ENCODE measurements at regions not wholly inside any gene's neighbourhood (a gene's known extent, or its start where the extent isn't known, plus 50 kb on each side); places are given as distances from the start of the nearest gene placed in this dataset.

DNA sequence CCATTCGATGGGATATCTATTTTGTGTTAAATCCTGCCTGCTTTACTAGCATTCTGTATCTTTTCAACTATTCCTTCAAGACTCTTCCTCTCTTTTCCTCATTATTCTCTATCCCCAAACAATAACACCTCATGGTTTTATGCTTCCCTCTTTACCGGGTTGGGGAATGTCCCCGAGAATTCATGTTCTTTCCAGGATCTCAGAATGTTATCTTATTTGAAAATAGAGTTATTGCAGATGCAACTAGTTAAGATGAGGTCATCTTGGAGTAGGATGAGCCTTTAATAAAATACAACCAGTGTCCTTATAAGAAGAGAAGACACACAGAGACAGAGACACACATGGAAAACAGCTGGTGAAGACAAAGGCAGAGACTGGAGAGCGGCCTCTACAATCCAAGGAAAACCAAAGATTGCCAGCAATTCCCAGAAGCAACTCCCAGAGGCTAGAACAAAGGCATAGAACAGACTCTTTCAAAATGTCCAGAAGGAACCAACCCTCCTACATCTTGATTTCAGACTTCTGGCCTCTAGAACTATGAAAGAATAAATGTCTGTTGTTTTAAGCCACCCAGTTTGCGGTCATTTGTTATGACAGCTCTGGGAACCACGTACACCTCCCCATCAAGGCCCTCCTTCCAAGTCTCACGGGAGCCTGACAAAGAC lies 126.8 kb upstream of the TNFAIP3 start:
- Mint-ChIP-seq H3K27ac (no peak overlapping the region), H3K4me1 (ENCODE audit: low read depth) (peaks cover 28% of the 10 kb centered on the region), H3K27me3 (no peaks in the 10 kb centered on the region), H3K9me3 (no peaks in the 10 kb centered on the region), H3K36me3 (no peaks in the 10 kb centered on the region), H3K4me3 (no peak overlapping the region)
- intact Hi-C loops (cut with micrococcal nuclease), result loop anchor here (5.0 kb wide), 1 partner anchor 42 kb away; no protein-coding TSS in a partner anchor
- CTCF ChIA-PET, result interaction anchor here (2.2 kb wide), 1 partner anchor 59 kb away, joined by 7 read pairs; no protein-coding TSS in a partner anchor
- no peak for DNase-seq
- POLR2A ChIA-PET, result no interaction called here

DNA sequence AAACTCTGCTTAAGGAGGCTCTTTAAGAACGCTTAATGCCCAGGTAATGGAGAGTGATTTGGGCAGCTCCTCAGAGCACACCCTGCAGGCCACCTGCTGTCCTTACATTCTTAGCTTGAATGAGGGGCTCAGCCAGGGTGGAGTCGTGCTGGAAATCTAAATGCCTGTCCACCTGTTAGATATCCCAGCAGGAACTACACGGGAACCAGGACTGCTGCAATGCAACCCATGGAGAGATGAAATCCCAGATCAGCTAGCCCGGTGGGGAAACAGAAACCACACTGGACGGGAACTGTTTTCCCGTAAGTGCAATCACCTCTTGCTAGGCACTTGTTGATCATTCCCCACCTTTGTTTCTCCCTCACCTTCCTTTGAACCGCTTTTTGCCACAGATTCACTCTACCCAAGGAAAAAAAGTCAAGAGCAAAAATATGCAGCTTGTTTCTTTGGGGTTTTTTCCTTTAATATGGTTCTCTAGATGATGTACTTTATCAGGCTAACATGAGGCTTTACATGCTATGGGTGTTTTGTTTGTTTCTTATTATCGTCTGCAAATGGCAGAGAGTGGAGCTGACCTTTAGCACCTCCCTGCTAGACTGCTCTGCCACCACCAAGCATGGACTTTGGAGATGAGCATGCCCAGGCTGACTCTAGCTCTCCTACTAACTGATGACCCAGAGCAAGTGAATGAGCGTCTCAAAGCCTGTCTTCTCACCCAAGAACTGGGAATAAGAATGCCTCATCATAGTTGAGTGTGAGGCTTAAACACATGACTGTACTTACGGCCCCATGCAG lies 125.9 kb upstream of the TNFAIP3 start:
- DNase-seq, result no peak
- H3K27ac Mint-ChIP-seq, result no peak overlapping the region
- peaks cover 20% of the 10 kb centered on the region for H3K4me1 Mint-ChIP-seq (ENCODE audit: low read depth)
- no peaks in the 10 kb centered on the region for H3K36me3 Mint-ChIP-seq
- ChIA-PET CTCF (interaction anchor here (2.2 to 2.7 kb wide), 2 partner anchors 33 to 58 kb away, joined by 7 read pairs; no protein-coding TSS in a partner anchor), POLR2A (interaction anchor here (0.6 kb wide), 1 partner anchor 18 kb away, joined by 5 read pairs; no protein-coding TSS in a partner anchor)
- intact Hi-C loops (cut with micrococcal nuclease), result loop anchor here (5.0 kb wide), 1 partner anchor 41 kb away; no protein-coding TSS in a partner anchor
- H3K4me3 Mint-ChIP-seq, result no peak overlapping the region
- no peaks in the 10 kb centered on the region for H3K27me3 Mint-ChIP-seq
- no peaks in the 10 kb centered on the region for H3K9me3 Mint-ChIP-seq

DNA sequence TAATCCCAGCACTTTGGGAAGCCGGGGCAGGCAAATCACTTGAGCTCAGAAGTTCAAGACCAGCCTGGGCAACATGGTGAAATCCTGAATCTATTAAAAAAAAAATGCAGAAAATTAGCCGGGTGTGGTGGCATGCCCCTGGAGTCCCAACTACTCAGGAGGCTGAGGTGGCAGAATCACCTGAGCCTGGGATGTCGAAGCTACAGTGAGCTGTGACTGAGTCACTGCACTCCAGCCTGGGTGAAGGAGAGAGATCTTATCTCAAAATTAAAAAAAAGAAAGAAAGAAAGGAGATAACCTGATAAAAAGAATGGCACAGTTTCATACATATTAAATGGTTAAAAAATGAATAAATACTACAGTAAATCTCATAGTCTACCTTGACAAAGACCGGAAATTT lies 123.6 kb upstream of the TNFAIP3 start:
- CTCF ChIA-PET, result interaction anchor here (2.7 kb wide), 1 partner anchor 35 kb away, joined by 7 read pairs; no protein-coding TSS in a partner anchor
- Mint-ChIP-seq H3K27me3 (no peaks in the 10 kb centered on the region), H3K27ac (no peak overlapping the region), H3K4me1 (ENCODE audit: low read depth) (peaks cover 5% of the 10 kb centered on the region), H3K36me3 (no peaks in the 10 kb centered on the region), H3K4me3 (no peak overlapping the region), H3K9me3 (no peaks in the 10 kb centered on the region)
- POLR2A ChIA-PET, result interaction anchor here (1.5 kb wide), 1 partner anchor 124 kb away, joined by 3 read pairs; the partner anchor contains the start of gene TNFAIP3
- no peak for DNase-seq
- intact Hi-C loops (cut with micrococcal nuclease), result loop anchor here (5.0 kb wide), 1 partner anchor 39 kb away; no protein-coding TSS in a partner anchor

DNA sequence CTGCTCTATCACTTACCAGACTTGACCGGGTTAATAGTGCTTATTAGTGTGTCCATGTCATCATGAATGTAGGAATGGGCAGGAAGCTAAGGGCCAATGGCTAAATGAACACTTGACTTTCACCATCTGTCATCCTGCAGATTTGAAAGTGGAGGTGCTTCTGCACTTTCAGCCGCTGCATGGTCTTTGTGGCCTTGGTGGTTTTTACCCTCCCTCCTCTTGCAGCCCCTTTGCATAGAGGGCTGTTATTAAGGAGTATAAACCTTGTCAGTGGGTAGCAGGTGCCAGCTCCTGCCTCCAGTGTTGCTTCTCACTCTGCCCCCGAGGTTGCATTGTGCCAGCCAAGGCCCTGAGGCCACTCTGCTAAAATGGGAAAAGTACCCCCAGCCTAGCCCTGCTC lies 122.2 kb upstream of the TNFAIP3 start:
- H3K4me1 Mint-ChIP-seq (ENCODE audit: low read depth), result peaks cover 5% of the 10 kb centered on the region
- no peaks in the 10 kb centered on the region for H3K9me3 Mint-ChIP-seq
- no peak overlapping the region for H3K4me3 Mint-ChIP-seq
- CTCF ChIA-PET, result no interaction called here
- H3K36me3 Mint-ChIP-seq, result no peaks in the 10 kb centered on the region
- POLR2A ChIA-PET, result no interaction called here
- H3K27ac Mint-ChIP-seq, result no peak overlapping the region
- intact Hi-C loops (cut with micrococcal nuclease), result loop anchor here (5.0 kb wide), 1 partner anchor 37 kb away; no protein-coding TSS in a partner anchor
- H3K27me3 Mint-ChIP-seq, result no peaks in the 10 kb centered on the region
- no peak for DNase-seq

GRCh38 chr6:137745321-137745720 lies 121.7 kb upstream of the TNFAIP3 start:
- no peaks in the 10 kb centered on the region for H3K27me3 Mint-ChIP-seq
- H3K36me3 Mint-ChIP-seq, result no peaks in the 10 kb centered on the region
- no peak overlapping the region for H3K4me3 Mint-ChIP-seq
- POLR2A ChIA-PET, result no interaction called here
- DNase-seq, result no peak
- H3K27ac Mint-ChIP-seq, result no peak overlapping the region
- peaks cover 5% of the 10 kb centered on the region for H3K4me1 Mint-ChIP-seq (ENCODE audit: low read depth)
- CTCF ChIA-PET, result no interaction called here
- H3K9me3 Mint-ChIP-seq, result no peaks in the 10 kb centered on the region
- intact Hi-C loops (cut with micrococcal nuclease), result no loop called here

DNA sequence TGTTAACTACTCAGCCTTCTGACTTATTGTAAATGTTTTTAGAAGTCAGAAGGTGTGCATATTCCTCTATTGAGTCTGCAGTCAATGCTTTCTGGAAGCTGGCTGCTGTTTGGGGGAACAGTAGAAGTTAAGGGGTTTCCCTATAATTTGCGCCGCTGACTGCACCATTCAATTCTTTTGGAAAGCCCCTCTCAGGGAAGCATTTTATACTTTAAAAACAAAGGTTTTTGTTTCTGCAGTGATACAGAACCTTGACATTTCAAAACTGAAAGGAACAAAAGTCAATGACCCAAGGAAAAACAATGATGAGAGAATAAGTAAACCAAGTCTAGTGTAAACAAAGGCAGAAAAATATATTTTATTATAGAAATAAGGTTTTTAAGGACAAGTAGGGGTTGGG lies 120.8 kb upstream of the TNFAIP3 start:
- ChIA-PET POLR2A (no interaction called here), CTCF (no interaction called here)
- intact Hi-C loops (cut with micrococcal nuclease), result no loop called here
- Mint-ChIP-seq H3K9me3 (no peaks in the 10 kb centered on the region), H3K4me1 (ENCODE audit: low read depth) (peaks cover 5% of the 10 kb centered on the region), H3K36me3 (no peaks in the 10 kb centered on the region), H3K27ac (no peak overlapping the region), H3K4me3 (no peak overlapping the region), H3K27me3 (no peaks in the 10 kb centered on the region)
- no peak for DNase-seq

DNA sequence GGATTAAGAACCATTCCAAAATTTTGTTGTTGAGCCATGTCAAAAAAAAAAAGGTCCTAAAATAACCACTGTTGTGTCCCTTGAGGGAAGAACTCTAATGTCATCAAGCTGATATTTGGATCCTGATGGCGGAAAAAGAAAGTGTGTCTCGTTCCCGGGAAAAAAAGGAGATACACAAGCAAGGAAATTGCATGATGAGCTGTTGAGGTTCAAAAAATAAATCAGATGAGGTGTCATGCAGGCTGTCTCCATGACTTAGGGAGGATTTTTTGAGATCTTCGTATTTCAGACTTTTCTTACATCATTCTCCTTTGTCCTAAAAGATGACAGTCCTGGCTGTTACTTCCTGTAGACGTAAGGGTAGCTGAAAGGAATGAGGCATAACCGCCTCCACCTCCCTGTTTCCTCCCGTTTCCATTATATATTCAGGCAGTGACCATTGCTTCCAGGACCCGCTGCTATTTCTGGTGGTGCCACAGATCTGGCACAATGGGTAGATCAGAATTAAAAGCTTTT lies 117.3 kb upstream of the TNFAIP3 start:
- CTCF ChIA-PET, result no interaction called here

GRCh38 chr6:137750297-137750696 lies 116.8 kb upstream of the TNFAIP3 start:
- no peaks in the 10 kb centered on the region for H3K9me3 Mint-ChIP-seq
- intact Hi-C loops (cut with micrococcal nuclease), result no loop called here
- H3K36me3 Mint-ChIP-seq, result no peaks in the 10 kb centered on the region
- H3K27me3 Mint-ChIP-seq, result peaks cover 3% of the 10 kb centered on the region
- no peak overlapping the region for H3K4me3 Mint-ChIP-seq
- no peak overlapping the region for H3K27ac Mint-ChIP-seq
- ChIA-PET POLR2A (no interaction called here), CTCF (no interaction called here)
- no peak for DNase-seq
- H3K4me1 Mint-ChIP-seq (ENCODE audit: low read depth), result no peaks in the 10 kb centered on the region

More for the DNA sequence above, 117.3 kb upstream of the TNFAIP3 start:
- Mint-ChIP-seq H3K4me3 (no peak overlapping the region), H3K9me3 (no peaks in the 10 kb centered on the region), H3K27me3 (peaks cover 3% of the 10 kb centered on the region), H3K36me3 (no peaks in the 10 kb centered on the region), H3K4me1 (ENCODE audit: low read depth) (no peaks in the 10 kb centered on the region), H3K27ac (no peak overlapping the region)
- no peak for DNase-seq
- intact Hi-C loops (cut with micrococcal nuclease), result no loop called here
- POLR2A ChIA-PET, result interaction anchor here (0.6 kb wide), 1 partner anchor 278 kb away, joined by 4 read pairs; no protein-coding TSS in a partner anchor

DNA sequence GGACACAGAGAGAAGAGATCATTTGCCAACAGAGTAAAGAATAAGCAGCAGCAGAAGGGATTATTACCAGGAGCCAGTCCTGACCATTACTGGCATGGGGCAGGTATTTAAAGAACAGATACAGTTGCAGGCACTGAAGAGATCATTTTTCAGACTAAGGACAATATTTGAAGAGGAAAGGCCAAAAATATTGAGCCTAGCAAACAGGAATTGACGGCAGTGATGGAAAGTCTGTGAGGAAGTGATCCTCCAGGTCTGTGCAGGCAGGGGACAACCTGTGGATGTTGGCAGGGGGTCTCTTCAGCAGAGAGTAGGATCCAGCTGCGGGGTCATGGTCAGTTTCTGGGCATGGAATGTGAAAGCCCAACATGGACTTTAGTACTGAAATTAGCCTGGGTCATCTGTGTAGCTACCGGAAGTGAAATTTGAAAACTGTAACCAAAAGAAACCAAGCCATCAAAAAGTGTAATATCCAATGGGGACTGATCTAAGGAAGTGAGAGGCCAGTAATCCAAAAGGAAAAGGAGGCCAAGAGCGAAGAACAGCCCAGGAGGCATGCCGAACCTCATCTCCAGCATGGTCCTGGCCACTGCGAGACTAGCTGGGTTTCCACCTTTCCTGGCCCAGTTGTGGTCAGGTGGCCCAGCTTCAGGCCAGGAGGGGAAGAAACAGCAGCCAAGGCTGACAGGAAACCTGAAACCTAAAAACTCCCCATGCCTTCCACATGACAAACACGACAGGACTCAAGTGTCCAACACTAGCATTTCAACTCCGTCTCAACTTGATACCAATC lies 115.1 kb upstream of the TNFAIP3 start:
- Mint-ChIP-seq H3K9me3 (no peaks in the 10 kb centered on the region), H3K4me3 (no peak overlapping the region), H3K27ac (no peak overlapping the region), H3K36me3 (no peaks in the 10 kb centered on the region), H3K4me1 (ENCODE audit: low read depth) (no peaks in the 10 kb centered on the region), H3K27me3 (peaks cover 5% of the 10 kb centered on the region)
- no peak for DNase-seq
- ChIA-PET CTCF (no interaction called here), POLR2A (interaction anchor here (0.5 kb wide), 1 partner anchor 50 kb away, joined by 3 read pairs; no protein-coding TSS in a partner anchor)
- intact Hi-C loops (cut with micrococcal nuclease), result no loop called here

- no peak for DNase-seq
- Mint-ChIP-seq H3K9me3 (no peaks in the 10 kb centered on the region), H3K27ac (no peak overlapping the region), H3K4me3 (no peak overlapping the region), H3K4me1 (ENCODE audit: low read depth) (no peaks in the 10 kb centered on the region), H3K36me3 (no peaks in the 10 kb centered on the region), H3K27me3 (peaks cover 5% of the 10 kb centered on the region)
- CTCF ChIA-PET, result interaction anchor here (0.6 kb wide), 1 partner anchor 21 kb away, joined by 3 read pairs; no protein-coding TSS in a partner anchor
- POLR2A ChIA-PET, result no interaction called here
- intact Hi-C loops (cut with micrococcal nuclease), result no loop called here
Observed at GRCh38 chr6:137754366-137754765, 112.7 kb upstream of the TNFAIP3 start.

DNA sequence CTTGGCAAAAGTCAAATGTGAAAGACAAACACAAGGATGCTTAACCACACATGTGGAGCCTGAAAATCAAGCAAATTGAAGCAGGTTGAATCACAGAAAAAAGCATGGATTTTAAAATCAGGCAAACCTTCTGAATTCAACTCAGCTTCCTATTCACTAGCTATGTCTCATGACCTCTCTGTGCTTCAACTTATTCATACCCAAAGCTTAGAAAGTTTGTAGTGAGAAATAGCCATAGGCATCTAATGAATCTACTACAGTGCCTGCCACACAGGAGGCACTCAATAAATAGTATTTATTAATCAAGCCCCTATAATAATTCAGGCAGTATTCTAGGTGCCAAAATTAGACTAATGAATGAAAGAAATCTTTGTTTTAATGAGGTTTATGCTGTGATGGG lies 112.2 kb upstream of the TNFAIP3 start:
- Mint-ChIP-seq H3K9me3 (no peaks in the 10 kb centered on the region), H3K27ac (no peak overlapping the region), H3K36me3 (no peaks in the 10 kb centered on the region), H3K4me3 (no peak overlapping the region), H3K27me3 (peaks cover 5% of the 10 kb centered on the region), H3K4me1 (ENCODE audit: low read depth) (no peaks in the 10 kb centered on the region)
- intact Hi-C loops (cut with micrococcal nuclease), result no loop called here
- CTCF ChIA-PET, result interaction anchor here (0.6 kb wide), 1 partner anchor 22 kb away, joined by 3 read pairs; no protein-coding TSS in a partner anchor
- no peak for DNase-seq
- POLR2A ChIA-PET, result interaction anchor here (0.6 kb wide), 1 partner anchor 95 kb away, joined by 3 read pairs; no protein-coding TSS in a partner anchor

Data from activated CD4-positive, alpha-beta memory T cell treated with anti-CD3 and anti-CD28 coated beads for 36 hours (primary cell).